ENCODE measurements at regions not wholly inside any gene's neighbourhood (a gene's known extent, or its start where the extent isn't known, plus 50 kb on each side); places are given as distances from the start of the nearest gene placed in this dataset.

DNA sequence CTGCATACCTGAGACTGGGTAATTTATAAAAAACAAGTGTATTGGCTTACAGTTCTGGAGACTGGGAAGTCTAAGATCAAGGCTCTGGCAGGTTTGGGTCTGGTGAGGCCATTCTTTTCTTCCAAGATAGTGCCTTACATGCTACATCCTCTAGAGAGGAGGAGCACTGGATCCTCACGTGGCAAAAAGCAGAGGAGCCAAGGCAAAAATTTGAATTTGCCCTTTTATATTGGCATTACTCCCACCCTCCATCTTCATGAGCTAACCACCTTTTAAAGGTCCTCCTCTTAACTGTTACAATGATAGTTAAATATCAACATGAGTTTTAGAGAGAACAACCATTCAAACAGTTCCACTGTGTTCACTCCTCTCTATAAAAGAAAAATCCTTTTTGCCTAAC lies 286.3 kb upstream of the SEL1L start:
- peaks cover 0 to 8% of the 10 kb centered on the region in 2 donors for H3K9me3 ChIP-seq (replicated peaks in 1 of 2; ENCODE audit: control insufficient read depth in 1 of 2, insufficient read depth in 1 of 2, low read length in 2 of 2)
- H3K4me1 Mint-ChIP-seq = no peaks in the 10 kb centered on the region
- no peaks in the 10 kb centered on the region for H3K79me2 ChIP-seq (ENCODE audit: insufficient read depth, low read length)
- no peaks in the 10 kb centered on the region for H3K36me3 ChIP-seq (replicated peaks in 1 of 2; ENCODE audit: control insufficient read depth in 1 of 2, insufficient read depth in 2 of 2, low read length in 2 of 2)
- no peaks in the 10 kb centered on the region for H3K36me3 Mint-ChIP-seq
- no peak overlapping the region for H3K4me2 ChIP-seq (replicated peaks; ENCODE audit: extremely low read depth, low read length, poor library complexity, severe bottlenecking)
- H3K27me3 ChIP-seq (ENCODE audit: control insufficient read depth in 2 of 2, insufficient read depth in 2 of 2, low read length in 2 of 2) = no peaks in the 10 kb centered on the region
- no peak overlapping the region for H3K4me3 ChIP-seq (replicated peaks in 1 of 3; ENCODE audit: low read depth in 2 of 3, low read length in 3 of 3)
- H4K20me1 ChIP-seq (ENCODE audit: insufficient read depth, low read length) = no peaks in the 10 kb centered on the region
- intact Hi-C loops (cut with micrococcal nuclease) = no loop called here
- H2AFZ ChIP-seq (ENCODE audit: insufficient read depth, low read depth, low read length, poor library complexity, severe bottlenecking) = no peak overlapping the region
- H3K9ac ChIP-seq (ENCODE audit: insufficient read depth, low read length, poor library complexity, severe bottlenecking) = no peak overlapping the region
- no peaks in the 10 kb centered on the region for H3K4me1 ChIP-seq (ENCODE audit: control insufficient read depth in 1 of 2, insufficient read depth in 2 of 2, low read length in 2 of 2)
- DNase-seq = no peak
- H3K27me3 Mint-ChIP-seq (ENCODE audit: low read depth in 3 of 3) = peaks cover 0 to 4% (median 0%) of the 10 kb centered on the region in 3 donors
- H3K4me3 Mint-ChIP-seq = no peak overlapping the region
- H3K9me3 Mint-ChIP-seq = peaks cover 0 to 7% (median 0%) of the 10 kb centered on the region in 7 donors
- TF ChIP-seq, protein P1, sequence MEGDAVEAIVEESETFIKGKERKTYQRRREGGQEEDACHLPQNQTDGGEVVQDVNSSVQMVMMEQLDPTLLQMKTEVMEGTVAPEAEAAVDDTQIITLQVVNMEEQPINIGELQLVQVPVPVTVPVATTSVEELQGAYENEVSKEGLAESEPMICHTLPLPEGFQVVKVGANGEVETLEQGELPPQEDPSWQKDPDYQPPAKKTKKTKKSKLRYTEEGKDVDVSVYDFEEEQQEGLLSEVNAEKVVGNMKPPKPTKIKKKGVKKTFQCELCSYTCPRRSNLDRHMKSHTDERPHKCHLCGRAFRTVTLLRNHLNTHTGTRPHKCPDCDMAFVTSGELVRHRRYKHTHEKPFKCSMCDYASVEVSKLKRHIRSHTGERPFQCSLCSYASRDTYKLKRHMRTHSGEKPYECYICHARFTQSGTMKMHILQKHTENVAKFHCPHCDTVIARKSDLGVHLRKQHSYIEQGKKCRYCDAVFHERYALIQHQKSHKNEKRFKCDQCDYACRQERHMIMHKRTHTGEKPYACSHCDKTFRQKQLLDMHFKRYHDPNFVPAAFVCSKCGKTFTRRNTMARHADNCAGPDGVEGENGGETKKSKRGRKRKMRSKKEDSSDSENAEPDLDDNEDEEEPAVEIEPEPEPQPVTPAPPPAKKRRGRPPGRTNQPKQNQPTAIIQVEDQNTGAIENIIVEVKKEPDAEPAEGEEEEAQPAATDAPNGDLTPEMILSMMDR (IDR thresholded peaks at IDR 0.05) = no peak
- H3K27ac Mint-ChIP-seq = no peak overlapping the region
- no peak overlapping the region for H3K27ac ChIP-seq (ENCODE audit: low read depth in 1 of 2, low read length in 2 of 2)
- 40% methylated on average over 1 of the region's 1 CpG for WGBS (ENCODE audit: insufficient coverage)

- Histone ChIP-seq H3K9ac (ENCODE audit: insufficient read depth, low read length, poor library complexity, severe bottlenecking) (no peak overlapping the region), H3K27ac (ENCODE audit: low read depth in 1 of 2, low read length in 2 of 2) (no peak overlapping the region), H3K36me3 (replicated peaks in 1 of 2; ENCODE audit: control insufficient read depth in 1 of 2, insufficient read depth in 2 of 2, low read length in 2 of 2) (no peaks in the 10 kb centered on the region), H3K79me2 (ENCODE audit: insufficient read depth, low read length) (no peaks in the 10 kb centered on the region), H4K20me1 (ENCODE audit: insufficient read depth, low read length) (no peaks in the 10 kb centered on the region), H3K27me3 (ENCODE audit: control insufficient read depth in 2 of 2, insufficient read depth in 2 of 2, low read length in 2 of 2) (no peaks in the 10 kb centered on the region), H2AFZ (ENCODE audit: insufficient read depth, low read depth, low read length, poor library complexity, severe bottlenecking) (no peak overlapping the region), H3K4me2 (replicated peaks; ENCODE audit: extremely low read depth, low read length, poor library complexity, severe bottlenecking) (no peak overlapping the region), H3K9me3 (replicated peaks in 1 of 2; ENCODE audit: control insufficient read depth in 1 of 2, insufficient read depth in 1 of 2, low read length in 2 of 2) (peaks cover 6 to 13% of the 10 kb centered on the region in 2 donors), H3K4me3 (replicated peaks in 1 of 3; ENCODE audit: low read depth in 2 of 3, low read length in 3 of 3) (no peak overlapping the region), H3K4me1 (ENCODE audit: control insufficient read depth in 1 of 2, insufficient read depth in 2 of 2, low read length in 2 of 2) (no peaks in the 10 kb centered on the region)
- Mint-ChIP-seq H3K36me3 (no peaks in the 10 kb centered on the region), H3K9me3 (peaks cover 2 to 19% (median 10%) of the 10 kb centered on the region in 7 donors), H3K4me1 (no peaks in the 10 kb centered on the region), H3K4me3 (no peak overlapping the region), H3K27ac (no peak overlapping the region), H3K27me3 (ENCODE audit: low read depth in 3 of 3) (no peaks in the 10 kb centered on the region)
- DNase-seq = no peak
- no CpG with 5 or more reads among the region's 1 CpG for WGBS (ENCODE audit: insufficient coverage)
- TF ChIP-seq, protein P1 (IDR thresholded peaks at IDR 0.05) = no peak
- intact Hi-C loops (cut with micrococcal nuclease) = no loop called here
These were observed 292.4 kb upstream of the SEL1L start for GRCh38 chr14:81826081-81826480.

Measured in CD14-positive monocyte (primary cell).